GM12878 (cell line): ENCODE measurements at regions not wholly inside any gene's neighbourhood (a gene's known extent, or its start where the extent isn't known, plus 50 kb on each side); places are given as distances from the start of the nearest gene placed in this dataset.
"Not testable (repeated sequence)": the region's sequence is repeated elsewhere in the genome, so short reads cannot be mapped to it uniquely, and the experiment has no call there.

ENCODE experiments used
- EED ChIP-seq: sonication (generic); IDR thresholded peaks from 2 replicates; pipeline ENCODE4 v1.6.1; 2016; ENCODE audit warnings: antibody characterized with exemption, low read depth
- POLR2A ChIP-seq: IDR thresholded peaks from 2 replicates; pipeline ENCODE4 v1.6.1; 2011; ENCODE audit warnings: low read depth, mild to moderate bottlenecking, low read length
- RAD51 ChIP-seq: fragments of 450-650 bp; IDR thresholded peaks from 2 replicates; pipeline ENCODE4 v1.6.1; 2016; ENCODE audit warnings: moderate library complexity, mild to moderate bottlenecking, inconsistent platforms
- SREBF2 ChIP-seq: IDR thresholded peaks from 2 replicates; pipeline ENCODE4 v1.6.1; 2012; ENCODE audit warnings: mild to moderate bottlenecking, low read length
- TF ChIP-seq, protein P1 (sequence below): IDR thresholded peaks from 2 replicates; pipeline ENCODE4 v1.6.1; 2011; ENCODE audit warnings: mild to moderate bottlenecking, low read depth, low read length, moderate library complexity; ENCODE audit not compliant: insufficient replicate concordance
- TF ChIP-seq, protein P2 (sequence below), 3 experiments: IDR thresholded peaks in 2 of 3; conservative IDR thresholded peaks in 1 of 3; 2 replicates each; pipeline ENCODE4 v1.5.1; 2011; ENCODE audit warnings: low read depth in 3 of 3, low read length in 3 of 3, mild to moderate bottlenecking in 3 of 3, control low read depth in 2 of 3, moderate library complexity in 2 of 3, inconsistent platforms in 1 of 3, mixed read lengths in 1 of 3; ENCODE audit not compliant: control insufficient read depth in 2 of 3, insufficient read depth in 1 of 3; ENCODE audit errors: extremely low read depth in 1 of 3
- TF ChIP-seq, protein P3 (sequence below): IDR thresholded peaks from 2 replicates; pipeline ENCODE4 v1.6.1; 2012; ENCODE audit warnings: mild to moderate bottlenecking, low read depth, low read length
- TF ChIP-seq, protein P4 (sequence below): IDR thresholded peaks from 2 replicates; pipeline ENCODE4 v1.6.1; 2012; ENCODE audit warnings: low read length, inconsistent platforms

DNA sequence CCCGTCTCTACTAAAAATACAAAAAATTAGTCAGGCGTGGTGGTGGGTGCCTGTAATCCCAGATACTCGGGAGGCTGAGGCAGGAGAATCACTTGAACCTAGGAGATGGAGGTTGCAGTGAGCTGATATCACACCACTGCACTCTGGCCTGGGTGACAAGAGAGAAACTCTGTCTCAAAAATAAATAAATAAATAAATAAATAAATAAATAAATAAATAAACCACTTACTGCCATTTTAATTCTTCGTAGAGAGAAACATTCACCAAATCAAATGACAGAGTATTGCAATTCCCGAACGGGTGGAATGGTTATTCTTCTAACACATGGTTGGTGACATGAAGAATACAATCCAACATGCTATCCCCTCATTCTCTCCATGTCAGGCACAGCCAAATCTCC is 754.3 kb upstream of the AUTS2 start:
- TF ChIP-seq RAD51, POLR2A, SREBF2, EED: not testable (repeated sequence)
- TF ChIP-seq, protein P1, sequence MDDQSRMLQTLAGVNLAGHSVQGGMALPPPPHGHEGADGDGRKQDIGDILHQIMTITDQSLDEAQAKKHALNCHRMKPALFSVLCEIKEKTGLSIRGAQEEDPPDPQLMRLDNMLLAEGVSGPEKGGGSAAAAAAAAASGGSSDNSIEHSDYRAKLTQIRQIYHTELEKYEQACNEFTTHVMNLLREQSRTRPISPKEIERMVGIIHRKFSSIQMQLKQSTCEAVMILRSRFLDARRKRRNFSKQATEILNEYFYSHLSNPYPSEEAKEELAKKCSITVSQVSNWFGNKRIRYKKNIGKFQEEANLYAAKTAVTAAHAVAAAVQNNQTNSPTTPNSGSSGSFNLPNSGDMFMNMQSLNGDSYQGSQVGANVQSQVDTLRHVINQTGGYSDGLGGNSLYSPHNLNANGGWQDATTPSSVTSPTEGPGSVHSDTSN = not testable (repeated sequence)
- TF ChIP-seq, protein P2, sequence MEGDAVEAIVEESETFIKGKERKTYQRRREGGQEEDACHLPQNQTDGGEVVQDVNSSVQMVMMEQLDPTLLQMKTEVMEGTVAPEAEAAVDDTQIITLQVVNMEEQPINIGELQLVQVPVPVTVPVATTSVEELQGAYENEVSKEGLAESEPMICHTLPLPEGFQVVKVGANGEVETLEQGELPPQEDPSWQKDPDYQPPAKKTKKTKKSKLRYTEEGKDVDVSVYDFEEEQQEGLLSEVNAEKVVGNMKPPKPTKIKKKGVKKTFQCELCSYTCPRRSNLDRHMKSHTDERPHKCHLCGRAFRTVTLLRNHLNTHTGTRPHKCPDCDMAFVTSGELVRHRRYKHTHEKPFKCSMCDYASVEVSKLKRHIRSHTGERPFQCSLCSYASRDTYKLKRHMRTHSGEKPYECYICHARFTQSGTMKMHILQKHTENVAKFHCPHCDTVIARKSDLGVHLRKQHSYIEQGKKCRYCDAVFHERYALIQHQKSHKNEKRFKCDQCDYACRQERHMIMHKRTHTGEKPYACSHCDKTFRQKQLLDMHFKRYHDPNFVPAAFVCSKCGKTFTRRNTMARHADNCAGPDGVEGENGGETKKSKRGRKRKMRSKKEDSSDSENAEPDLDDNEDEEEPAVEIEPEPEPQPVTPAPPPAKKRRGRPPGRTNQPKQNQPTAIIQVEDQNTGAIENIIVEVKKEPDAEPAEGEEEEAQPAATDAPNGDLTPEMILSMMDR (IDR thresholded peaks at IDR 0.05 in 2 of 3, conservative IDR thresholded peaks at IDR 0.05 in 1 of 3; ENCODE audit: control insufficient read depth in 2 of 3, extremely low read depth in 1 of 3, insufficient read depth in 1 of 3, low read depth in 3 of 3, low read length in 3 of 3) = not testable (repeated sequence)
- TF ChIP-seq, protein P3, sequence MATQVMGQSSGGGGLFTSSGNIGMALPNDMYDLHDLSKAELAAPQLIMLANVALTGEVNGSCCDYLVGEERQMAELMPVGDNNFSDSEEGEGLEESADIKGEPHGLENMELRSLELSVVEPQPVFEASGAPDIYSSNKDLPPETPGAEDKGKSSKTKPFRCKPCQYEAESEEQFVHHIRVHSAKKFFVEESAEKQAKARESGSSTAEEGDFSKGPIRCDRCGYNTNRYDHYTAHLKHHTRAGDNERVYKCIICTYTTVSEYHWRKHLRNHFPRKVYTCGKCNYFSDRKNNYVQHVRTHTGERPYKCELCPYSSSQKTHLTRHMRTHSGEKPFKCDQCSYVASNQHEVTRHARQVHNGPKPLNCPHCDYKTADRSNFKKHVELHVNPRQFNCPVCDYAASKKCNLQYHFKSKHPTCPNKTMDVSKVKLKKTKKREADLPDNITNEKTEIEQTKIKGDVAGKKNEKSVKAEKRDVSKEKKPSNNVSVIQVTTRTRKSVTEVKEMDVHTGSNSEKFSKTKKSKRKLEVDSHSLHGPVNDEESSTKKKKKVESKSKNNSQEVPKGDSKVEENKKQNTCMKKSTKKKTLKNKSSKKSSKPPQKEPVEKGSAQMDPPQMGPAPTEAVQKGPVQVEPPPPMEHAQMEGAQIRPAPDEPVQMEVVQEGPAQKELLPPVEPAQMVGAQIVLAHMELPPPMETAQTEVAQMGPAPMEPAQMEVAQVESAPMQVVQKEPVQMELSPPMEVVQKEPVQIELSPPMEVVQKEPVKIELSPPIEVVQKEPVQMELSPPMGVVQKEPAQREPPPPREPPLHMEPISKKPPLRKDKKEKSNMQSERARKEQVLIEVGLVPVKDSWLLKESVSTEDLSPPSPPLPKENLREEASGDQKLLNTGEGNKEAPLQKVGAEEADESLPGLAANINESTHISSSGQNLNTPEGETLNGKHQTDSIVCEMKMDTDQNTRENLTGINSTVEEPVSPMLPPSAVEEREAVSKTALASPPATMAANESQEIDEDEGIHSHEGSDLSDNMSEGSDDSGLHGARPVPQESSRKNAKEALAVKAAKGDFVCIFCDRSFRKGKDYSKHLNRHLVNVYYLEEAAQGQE = not testable (repeated sequence)
- TF ChIP-seq, protein P4, sequence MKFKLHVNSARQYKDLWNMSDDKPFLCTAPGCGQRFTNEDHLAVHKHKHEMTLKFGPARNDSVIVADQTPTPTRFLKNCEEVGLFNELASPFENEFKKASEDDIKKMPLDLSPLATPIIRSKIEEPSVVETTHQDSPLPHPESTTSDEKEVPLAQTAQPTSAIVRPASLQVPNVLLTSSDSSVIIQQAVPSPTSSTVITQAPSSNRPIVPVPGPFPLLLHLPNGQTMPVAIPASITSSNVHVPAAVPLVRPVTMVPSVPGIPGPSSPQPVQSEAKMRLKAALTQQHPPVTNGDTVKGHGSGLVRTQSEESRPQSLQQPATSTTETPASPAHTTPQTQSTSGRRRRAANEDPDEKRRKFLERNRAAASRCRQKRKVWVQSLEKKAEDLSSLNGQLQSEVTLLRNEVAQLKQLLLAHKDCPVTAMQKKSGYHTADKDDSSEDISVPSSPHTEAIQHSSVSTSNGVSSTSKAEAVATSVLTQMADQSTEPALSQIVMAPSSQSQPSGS = not testable (repeated sequence)
